Activated T-helper 1 cell treated with Interleukin-2 at 50 U/mL for 16 hours (primary cell): ENCODE measurements at regions not wholly inside any gene's neighbourhood (a gene's known extent, or its start where the extent isn't known, plus 50 kb on each side); places are given as distances from the start of the nearest gene placed in this dataset.
"Not testable (repeated sequence)": the region's sequence is repeated elsewhere in the genome, so short reads cannot be mapped to it uniquely, and the experiment has no call there.

Source experiments
- DNase-seq: peaks from one replicate; pipeline ENCODE4 v3.0.0-alpha.2; 2020; ENCODE audit warnings: low read depth

DNA sequence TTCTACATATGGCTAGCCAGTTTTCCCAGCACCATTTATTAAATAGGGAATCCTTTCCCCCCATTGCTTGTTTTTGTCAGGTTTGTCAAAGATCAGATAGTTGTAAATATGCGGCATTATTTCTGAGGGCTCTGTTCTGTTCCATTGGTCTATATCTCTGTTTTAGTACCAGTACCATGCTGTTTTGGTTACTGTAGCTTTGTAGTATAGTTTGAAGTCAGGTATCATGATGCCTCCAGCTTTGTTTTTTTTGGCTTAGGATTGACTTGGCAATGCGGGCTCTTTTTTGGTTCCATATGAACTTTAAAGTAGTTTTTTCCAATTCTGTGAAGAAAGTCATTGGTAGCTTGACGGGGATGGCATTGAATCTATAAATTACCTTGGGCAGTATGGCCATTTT, 60.0 kb upstream of the GPC3 start:
- DNase-seq = not testable (repeated sequence)

DNA sequence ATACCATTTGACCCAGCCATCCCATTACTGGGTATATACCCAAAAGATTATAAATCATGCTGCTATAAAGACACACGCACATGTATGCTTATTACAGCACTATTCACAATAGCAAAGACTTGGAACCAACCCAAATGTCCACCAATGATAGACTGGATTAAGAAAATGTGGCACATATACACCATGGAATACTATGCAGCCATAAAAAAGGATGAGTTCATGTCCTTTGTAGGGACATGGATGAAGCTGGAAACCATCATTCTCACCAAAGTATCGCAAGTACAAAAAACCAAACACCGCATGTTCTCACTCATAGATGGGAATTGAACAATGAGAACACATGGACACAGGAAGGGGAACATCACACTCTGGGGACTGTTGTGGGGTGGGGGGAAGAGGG, 81.7 kb upstream of the GPC3 start:
- not testable (repeated sequence) for DNase-seq

DNA sequence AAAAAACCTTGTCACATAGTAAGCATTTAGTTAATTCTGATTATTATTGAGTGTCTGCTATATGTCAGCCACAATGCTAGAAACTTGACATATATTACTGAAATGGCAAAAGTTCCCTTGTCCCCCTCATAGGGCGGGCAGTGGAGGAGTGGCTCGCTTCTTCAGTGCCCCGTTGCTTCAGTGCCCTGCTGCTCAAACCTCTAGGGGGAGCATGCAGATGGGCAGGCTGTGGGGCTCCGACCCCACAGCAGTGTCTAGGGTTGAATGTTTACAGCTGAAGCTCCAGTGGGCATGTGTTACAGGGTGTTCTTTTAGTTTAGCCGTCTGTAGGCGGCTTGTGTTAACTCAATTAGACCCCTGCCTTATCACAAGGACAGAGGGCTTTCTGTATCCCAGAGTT, 86.5 kb upstream of the GPC3 start:
- DNase-seq = not testable (repeated sequence)

DNA sequence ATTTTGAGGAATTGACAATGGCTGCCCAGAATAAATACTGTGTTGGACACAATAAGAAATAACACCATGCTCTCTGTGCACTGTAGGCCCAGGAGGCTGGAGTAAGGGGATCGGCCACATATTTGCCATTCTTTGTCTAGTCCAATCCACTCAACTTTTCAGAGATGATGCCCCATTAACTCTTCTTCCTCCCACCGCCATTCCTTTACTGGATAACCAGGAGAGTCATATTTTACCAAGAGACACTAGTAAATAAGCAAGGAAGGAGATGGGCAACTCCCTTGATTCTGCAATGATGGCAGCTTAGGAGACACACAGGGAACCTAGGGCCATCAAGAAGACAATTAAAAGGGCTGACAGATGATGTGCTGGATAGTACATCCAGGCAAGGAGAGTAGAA, 87.9 kb upstream of the GPC3 start:
- no peak for DNase-seq

DNA sequence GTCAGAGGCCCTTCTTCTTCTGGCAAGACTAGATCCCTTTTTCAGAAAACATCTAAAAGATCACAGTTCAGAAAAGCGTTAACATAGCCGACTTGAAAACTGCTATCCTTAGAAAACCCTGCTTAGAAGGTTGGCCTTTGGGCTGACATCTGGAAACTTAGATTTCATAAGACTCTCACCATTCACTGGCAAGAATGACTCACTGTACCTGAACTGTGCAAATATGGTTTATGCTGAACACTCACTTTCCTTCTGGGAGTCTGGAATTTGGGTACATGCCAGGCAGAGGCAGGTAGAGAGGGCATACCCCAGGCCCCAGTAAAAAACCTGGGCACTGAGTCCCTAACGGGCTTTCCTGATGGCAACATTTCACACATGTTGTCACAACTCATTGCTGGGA, 88.8 kb upstream of the GPC3 start:
- no peak for DNase-seq

DNA sequence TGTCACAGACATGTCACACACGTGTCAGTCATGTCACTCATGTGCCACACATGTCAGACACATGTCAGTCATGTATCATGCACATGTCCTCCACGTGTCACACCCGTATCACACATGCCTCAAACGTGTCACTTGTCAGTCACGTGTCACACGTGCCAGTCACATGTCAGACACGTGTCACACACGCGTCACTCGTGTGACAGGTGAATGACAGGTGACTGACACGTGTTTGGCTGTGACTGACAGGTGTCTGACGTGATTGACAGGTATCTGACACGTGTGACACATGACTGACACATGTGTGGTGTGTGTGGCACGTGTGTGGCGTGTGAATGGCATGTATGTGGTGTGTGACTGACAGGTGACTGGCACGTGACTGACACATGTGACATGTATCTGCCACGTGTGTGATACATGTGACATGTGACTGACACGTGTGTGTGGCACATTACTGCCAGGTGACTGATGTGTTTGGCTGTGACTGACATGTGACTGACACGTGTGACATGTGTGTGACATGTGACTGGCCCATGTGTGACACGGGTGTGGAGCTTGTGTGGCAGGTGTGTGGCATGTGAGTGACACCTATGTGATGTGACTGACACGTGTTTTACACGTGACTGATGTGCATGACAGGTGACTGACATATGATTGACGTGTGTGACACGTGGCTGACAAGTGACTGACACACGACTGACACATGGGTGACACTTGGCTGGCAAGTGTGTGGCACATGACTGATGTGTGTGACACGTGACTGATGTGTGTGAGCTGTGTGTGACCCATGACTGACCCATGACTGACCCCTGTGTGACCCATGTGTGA, 90.7 kb upstream of the GPC3 start:
- DNase-seq = no peak

DNA sequence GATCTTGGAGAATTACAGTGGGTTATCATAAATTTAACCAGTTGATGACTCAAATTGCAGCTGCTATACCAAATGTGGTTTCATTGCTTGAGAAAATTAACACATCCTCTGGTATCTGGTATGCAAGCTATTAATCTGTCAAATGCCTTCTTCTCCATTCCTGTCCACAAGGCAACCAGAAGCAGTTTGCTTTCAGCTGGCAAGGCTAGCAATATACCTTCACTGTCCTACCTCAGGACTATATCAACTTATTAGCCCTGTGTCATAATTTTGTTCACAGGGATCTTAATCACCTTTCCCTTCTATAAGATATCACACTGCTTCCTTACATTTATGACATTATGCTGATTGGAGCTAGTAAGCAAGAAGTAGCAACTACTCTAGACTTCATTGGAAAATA, 110.0 kb upstream of the GPC3 start:
- no peak for DNase-seq

DNA sequence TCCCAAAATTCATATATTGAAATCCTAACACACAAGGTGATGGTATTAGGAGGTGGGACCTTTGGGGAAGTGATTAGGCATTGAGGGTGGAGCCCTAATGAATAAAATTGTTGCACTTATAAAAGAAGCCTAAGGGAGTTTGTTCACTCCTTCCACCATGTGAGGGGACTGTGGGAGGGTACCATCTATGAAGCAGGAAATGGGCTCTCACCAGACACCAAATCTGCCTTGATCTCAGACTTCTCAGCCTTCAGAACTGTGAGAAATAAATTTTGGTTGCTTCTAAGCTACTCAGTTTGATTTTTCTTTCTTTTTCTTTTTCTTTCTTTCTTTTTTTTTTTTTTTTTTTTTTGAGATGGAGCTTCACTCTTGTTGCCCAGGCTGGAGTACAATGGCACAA, 116.2 kb upstream of the GPC3 start:
- DNase-seq = no peak

DNA sequence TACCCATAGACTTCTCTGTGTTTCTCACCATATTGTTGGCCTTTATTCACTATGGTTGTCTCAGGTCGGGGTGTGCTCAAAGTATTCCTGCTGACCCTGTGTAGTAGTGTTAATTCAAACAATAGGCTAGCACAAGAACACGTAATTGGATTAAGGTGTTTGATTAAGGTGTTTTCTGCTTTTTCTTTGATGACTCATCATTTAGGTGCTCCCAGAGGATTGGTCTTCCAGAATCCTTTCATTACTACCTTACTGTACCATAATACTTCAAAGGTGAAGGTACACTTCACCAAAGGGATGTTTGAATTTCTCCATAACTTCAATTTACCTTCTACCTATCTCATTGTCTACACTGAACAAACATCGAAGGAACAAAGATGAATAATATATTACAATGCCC, 121.7 kb upstream of the CCDC160 start:
- DNase-seq = no peak

DNA sequence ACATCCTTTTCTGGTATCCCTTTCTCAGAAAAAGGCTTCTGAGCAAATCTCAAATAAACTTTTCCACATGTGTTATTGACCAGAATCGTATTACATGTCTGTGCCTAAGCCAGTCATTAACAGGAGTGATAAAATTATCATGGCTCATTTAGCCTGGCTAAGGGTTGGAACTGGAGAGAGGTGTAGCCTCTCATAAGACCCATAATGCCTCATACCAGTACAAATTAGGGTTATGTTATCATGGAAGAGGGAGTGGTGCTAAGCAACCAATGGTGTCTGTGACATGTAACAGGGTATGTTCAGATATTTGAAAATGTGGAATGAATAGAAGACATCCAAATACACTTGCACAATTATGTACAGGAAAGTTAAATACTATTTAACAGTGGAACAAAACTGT, 99.6 kb upstream of the CCDC160 start:
- DNase-seq = no peak

DNA sequence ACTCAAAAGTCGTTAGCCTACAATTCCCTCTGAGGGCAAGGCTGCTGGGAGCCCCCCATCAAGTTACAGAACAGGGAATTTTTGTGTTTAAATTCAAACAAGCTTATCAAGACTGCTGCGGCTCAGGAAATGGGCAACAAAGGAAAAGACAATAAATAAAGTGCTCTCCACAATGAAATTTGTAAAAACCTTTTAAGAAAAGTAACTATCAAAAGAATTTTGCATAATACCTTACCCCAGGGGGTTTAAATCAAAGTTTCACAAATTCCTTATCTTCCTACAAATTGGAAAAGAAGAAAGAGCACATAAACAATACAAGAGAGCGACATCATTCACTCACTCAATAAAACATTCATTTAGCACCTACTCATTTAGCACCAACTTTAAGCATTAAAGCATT, 97.9 kb upstream of the CCDC160 start:
- DNase-seq = no peak

DNA sequence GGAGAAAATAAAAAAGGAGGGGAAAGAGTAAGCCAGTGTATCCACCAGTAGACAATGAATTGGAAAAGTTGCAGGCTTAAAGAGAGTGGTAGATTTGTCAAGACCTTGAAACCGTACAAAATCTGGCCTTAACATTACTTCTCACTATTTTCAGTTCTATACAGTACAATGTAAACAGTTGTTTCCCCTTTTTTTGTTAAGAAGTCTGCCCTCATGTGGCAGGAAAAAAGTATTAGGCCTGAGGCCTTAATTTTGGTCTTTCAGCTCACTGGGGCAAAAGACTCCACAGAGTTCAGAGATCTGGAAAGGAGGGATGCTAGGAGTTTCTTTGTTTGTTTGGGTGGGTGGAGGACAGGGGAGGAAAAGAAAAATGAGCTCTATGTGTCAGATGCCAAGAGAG, 92.8 kb upstream of the CCDC160 start:
- DNase-seq = no peak

DNA sequence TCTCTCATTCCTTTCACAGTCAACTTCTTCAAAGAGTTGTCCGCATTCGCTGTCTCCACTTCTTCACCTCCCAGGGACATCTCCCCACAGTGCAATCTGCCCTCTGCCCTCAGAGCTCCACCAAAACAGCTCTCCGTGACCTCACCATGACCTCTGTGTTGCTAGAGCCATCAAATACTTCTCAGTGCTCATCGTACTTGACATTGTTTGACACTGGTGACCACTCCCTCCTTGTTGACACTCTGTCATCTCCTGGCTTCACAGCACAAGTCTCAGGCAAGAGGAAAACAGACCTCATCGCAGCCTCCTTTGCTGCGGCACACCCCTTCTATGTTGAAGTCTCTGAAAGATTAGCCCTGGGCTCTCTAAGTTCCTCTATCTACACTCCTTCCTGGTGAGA, 90.5 kb upstream of the CCDC160 start:
- no peak for DNase-seq

DNA sequence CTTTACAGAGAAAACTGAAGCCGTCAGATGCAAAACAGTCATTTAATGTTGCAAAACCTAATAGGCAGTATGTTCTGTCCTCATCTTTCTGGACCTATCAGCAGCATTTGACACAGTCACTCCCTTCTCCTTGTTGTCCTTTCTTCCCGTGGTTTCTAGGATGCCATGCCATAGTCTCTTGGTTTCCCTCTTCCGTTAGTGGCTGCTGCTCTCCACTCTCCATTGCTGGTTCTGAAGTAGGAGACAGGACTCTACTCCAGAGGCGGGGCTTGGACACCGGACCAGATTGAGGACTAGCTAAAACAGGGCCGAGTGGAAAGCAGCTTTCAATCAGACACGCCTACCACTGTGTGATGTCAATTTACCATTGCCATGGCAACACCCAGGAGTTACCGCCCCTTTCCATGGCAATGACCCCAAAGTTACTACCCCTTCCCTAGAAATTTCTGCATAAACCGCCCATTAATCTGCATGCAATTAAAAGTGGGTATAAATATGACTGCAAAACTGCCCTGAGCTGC, 88.8 kb upstream of the CCDC160 start:
- no peak for DNase-seq

DNA sequence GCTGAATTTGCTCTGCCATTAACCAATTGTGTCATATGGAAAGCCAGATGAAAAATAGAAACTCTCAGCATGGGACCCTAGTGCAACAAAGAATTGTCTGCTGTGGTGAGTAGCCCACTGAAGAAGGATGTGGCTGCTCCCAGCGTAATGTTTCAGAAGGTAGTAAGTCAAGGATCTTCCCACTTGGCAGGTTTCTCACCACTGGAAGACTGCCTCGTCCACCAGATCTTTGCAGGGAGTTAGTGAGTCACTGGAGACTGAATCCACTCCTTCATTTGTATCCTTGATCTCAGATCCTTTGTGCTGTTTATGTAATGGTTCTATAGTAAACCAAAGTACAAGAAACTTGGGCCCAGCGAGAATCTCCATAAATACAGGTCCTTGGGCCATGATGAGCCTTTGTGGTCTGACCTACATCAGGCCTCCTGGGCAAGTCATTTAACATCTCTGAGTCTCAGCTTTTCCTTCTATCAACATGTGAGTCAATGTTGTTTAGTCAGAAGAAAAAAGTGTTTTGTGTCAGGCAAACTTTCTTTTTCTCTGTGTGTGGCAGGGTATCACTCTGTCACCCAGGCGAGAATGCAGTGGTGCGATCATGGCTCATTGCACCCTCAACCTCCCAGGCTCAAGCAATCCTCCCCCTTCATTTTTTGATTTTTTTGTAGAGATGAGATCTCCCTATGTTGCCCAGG, 78.0 kb upstream of the CCDC160 start:
- DNase-seq = no peak

DNA sequence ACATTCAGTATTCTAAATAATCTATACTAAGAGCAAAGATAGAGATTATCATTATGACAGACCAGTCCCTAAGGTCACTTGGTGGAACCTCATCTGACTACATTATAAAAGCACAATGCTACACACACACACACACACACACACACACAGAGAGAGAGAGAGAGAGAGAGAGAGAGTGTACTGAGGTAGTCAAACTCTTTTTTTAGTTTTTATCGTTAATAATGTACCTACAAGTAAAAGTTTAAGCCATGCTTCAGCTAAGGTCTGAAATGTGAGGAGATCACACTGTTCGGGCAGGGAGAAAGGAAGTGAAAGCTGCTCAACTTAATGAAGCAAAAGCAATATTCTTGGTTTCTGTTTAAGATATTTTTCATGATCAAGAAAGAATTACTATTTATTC, 75.8 kb upstream of the CCDC160 start:
- no peak for DNase-seq

DNA sequence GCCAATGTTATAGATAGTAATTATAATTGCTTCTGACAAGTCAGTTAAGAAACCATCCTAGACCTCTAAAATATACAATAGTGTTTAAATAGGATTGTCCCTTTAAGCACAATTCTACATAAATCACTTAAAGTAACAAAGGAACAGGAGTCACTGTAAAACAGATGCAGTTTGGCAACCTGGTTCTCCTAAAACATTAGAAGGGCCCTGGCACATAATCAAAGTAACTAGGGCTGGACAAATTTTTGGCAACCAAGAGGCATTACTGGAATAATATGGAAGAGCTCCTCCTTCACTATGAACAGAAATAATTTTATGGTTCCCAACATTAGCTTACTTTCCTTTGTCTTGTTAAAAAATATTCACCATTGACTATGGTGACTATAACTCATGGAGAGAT, 75.0 kb upstream of the CCDC160 start:
- DNase-seq = no peak

DNA sequence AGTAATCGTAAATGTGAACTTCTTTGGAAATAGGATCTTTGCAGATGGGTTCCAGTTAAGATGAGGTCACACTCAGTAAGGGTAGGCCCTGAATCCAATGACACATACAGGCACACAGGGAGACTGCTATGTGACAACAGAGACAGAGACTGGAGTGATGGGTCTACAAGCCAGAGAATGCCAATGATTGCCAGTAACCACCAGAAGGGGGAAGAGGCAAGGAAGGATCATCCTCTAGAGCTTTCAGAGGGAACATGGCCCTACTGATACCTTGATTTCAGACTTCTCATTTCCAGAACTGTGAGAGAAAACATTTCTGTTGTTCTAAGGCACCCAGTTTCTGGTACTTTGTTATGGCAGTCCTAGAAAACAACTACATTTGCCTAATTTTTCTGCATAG, 73.1 kb upstream of the CCDC160 start:
- DNase-seq = no peak

DNA sequence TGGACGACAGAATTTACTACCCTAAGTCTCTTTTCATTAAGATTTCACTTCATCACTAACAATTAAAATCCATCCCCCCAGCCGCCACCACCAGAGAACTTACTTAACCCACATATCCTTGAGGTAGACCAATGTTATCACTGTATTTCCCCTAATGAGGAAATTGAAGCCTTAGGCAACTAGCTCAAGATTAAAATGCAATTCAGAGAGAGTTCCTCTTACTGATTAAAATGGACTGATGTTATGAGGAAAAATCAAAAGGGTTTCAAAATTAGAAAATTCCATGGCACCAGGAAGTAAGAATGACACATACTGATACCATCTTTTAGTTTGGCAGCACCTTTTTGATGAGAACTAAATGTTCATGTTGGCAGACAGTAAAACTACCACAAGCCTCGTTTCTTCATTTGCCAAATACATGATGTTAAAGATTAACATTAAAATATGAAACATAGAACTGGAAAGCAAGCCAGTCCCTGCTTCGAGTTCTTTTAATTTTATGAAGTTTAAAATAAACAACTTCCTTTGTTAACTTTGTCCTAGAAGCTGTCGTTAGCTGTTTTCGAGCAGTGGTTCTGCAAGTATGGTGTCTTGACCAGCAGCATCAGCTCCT, 69.3 kb upstream of the CCDC160 start:
- no peak for DNase-seq

DNA sequence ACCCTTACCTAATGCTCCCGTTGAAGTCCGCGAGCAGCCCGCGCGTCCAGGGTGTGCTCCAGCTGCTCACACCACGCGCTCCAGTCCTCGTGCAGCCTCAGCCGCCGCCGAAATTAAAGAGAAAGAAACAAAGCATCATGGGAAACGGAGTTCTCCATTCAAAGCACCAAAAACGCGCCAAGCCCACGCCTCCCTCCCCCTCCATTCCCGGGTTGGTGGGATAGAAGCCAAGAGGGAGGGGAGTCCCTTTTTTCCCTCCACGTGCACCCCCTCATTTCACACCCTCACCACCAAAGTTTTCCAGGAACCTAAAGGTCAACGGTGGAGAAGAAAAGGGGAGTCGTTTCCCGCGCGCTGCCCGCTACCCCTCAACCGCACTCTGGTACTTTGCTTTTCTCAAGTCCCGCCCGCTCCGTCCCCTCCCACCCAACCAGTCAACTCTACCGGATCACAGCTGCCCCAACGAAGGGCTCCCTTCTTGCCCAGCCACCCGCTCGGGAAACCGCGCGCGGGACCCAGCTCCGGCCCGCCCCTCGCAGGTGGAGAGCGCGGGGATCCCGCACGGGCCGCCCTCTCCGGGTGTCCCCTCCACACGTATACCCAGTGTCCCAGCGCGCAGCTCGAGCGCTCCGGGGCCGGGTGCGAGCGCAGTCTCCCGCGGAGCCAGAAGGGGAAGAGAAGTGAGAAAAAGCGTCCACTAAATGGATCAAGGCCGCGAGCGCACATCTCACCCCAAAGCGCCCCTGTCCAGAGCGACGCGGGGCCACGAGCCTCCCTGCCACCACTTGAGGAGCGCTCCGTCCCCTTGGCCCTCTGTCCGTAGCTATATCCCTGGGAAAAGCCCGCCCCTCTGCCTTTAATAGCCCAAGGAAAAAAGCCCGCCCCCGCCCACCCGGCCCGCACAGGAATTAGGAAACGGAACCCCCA, 65.1 kb upstream of the CCDC160 start:
- DNase-seq = no peak

DNA sequence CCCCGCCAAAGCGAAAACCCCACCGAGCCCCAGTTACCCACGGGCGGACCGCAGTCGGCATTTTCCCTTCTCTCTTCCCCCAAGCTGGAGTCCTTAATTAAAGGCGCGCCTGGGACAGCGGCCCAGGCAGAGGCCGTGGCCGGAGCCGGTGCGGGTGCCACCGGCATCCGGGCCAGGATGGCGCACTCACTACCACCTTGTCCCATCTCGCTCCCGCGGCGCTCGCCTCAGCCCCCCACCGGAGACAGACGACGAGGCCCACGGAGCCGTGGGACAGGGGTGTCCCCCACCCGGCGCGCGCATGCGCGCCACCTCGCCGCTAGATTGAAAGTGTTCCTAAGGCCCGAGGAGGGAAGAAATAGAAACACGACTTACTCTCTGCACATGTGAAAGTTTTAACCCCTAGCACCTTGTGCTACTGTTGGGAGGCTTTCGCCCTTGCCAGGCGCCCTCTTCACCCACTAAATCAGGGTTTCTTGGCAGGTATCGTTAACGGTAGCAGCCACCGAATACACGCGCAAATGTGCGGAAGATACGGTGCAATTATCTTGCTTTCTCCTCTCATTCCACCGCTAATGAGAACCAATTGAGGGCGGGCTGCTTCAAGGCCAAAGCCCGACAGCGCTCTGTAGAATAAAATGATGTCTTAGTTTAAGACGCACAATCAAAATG, 64.3 kb upstream of the CCDC160 start:
- peak; percentile 14 for DNase-seq
